GM21528 (cell line): ENCODE measurements at regions not wholly inside any gene's neighbourhood (a gene's known extent, or its start where the extent isn't known, plus 50 kb on each side); places are given as distances from the start of the nearest gene placed in this dataset.
"Not testable (repeated sequence)": the region's sequence is repeated elsewhere in the genome, so short reads cannot be mapped to it uniquely, and the experiment has no call there.

Experiments
- ATAC-seq: cut with Tn5 transposase; IDR thresholded peaks from one replicate; pipeline ENCODE4 v1.9.1; 2021; ENCODE audit warnings: mild to moderate bottlenecking, moderate library complexity; ENCODE audit not compliant: unreplicated experiment, low FRiP score

DNA sequence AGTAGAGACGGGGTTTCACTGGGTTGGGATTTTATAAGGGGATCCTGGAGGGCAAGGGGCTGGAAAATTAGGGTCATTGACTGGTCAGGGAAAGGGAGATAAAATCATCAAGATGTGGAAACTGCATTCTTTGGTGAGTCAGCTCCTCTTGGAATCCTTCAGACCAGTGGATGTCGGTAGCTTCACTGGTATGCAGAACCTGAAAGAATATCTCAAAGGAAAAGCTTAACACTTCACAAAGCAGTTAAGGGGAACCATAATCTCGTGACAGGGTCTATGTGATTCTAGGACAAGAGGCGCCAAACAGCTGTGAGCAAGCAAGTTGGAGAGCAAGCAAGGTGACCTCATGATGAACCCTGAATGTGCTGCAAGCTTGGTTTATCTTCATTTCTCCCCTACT is 634.7 kb upstream of the AUTS2 start:
- ATAC-seq = no peak

DNA sequence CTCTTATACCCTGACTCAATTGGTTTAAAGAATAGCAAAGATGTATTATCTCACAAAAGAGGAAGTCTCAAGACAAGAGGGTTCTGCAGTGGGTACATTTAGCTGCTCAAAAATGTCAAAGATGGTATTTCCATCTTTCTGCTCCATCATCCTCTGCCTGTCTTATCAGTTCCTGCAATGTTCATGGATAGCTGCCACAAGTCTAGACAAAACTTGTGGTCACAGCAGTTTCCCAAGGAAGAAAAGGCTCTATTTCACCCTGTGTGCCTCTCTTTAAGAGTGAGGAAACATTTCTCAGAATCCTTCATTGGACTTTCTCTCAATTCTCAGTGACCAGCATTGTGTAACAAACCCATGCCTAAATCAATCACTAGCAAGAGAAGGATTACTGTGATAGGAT is 634.2 kb upstream of the AUTS2 start:
- no peak for ATAC-seq

DNA sequence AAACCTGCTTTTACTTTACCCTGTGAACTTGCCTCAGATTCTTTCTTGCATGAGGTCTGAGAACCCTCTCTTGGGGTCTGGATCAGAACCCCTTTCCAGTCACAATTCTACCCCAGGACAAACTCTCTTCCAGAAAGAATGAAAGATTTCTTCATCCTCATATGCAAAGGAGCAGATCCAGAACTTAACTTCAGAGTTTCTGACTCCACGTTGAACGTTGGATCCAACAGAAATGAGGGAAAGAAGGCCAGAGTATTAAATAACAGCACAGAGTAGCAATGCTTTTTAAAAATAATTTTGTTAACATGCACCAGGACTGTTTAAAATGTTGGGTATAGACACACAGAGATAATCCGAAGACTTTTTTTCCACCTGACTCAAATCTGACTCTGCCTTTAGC is 632.9 kb upstream of the AUTS2 start:
- no peak for ATAC-seq

DNA sequence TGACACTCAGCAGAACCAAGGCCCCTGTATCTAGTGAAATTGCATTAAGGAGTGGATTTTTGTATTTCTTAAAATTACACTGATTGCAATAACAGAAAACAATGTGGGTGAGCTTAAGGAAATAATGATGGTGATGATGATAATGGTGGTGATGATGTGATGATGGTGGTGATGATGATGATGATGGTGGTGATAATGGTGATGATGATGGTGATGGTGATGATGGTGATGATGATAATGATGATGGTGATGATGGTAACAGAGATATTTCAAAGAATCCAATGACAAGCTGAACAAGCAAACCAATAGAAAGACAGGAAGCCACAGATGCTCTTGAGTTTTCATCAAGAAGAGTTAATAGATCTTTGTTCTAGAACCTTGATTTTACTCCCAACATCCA is 630.7 kb upstream of the AUTS2 start:
- no peak for ATAC-seq

DNA sequence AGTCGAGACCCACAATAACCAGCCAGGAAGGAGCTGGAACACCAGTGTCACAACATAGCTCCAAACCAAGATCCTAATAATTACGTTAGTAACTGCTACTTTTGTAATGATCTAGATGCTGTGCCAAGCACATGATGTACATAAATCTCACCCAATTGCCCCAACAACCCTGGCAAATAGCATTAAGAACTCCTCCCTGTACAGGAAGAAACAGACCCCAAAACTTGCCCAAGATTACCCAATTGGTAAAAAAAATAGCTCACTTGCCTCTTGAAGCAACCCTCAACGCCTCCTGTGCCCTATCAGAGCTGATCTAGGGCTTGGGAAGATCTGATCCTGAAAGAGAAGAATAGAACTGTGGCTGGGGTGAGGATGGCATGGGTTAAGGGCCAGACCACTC is 628.7 kb upstream of the AUTS2 start:
- ATAC-seq = no peak

DNA sequence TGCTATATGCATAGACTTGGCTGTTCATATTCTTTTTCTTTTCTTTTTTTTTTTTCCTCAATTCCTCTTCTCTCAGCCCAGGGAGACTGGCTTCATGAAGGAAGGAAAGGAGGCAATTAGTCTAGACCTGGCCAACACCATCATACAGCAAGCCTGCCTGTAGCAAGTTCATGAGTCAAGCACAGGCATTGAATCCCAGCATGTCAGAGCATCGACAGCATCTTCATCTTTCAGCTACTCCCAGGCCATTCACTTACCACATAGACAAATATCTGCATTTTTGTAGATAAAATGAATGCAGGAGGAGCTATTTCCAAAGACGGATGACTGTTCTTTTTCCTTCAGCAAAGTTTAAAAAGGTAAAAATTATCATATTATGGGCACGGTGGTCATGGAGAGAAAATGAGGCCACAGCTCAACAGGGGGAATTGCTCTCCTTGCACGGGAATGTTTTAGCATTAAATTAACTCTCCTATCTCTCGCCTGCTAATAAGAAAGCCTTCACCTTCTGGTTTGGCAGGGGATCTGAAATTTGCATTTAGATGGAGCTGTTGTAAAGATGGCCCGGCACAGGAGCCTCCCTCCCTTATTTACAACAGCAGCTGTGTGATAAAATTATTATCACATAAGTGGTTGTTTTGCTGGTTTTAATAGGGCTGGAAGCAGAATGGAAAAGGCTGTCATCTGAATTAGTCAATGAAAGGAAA is 626.5 kb upstream of the AUTS2 start:
- ATAC-seq = no peak

DNA sequence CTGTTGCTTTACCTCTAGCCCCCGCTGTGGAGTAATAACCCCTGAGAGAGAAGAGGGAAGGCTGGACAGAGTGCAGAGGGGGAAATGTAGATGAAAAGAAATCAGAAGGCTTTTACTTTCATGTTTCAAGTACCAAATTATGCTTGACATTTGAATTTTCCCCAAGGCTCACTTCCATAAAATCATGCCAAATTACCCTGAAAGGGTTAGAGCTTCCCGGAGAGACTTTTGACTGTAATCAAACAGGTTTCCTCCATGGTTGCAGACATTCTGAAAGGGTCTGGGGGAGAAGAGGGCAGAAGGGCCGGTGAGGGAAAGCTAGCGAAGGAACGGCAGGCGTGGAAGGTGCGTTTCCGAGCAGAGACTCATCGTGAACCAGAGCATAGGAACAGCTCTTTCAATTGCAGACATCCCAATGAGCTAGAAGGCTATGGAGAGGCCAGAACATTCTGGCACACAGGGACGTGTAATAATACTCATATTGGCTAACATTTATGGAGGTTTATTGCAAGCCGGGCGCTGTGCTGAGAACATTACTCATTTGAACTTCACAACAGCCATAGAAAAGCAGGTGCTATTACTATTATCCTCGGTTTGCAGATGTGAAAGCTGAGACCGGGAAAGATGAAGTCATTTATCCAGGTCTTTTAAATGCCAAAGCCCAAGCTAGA is 620.8 kb upstream of the AUTS2 start:
- ATAC-seq = no peak

DNA sequence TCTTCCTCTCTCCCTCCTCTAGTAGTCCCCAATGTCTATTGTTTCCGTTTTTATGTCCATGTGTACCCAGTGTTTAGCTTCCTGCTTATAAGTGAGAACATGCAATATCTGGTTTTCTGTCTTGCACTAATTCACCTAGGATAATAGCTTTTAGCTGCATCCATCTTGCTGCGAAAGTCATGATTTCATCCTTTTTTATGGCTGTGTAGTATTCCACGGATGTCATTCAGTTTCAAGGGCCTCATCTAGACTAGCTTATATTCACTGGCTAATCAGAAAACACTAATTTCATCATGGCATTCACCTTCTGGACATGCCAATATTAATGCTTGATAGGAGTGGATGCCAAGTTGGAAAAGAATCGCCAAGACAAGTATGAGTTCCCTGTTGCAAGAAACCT is 619.6 kb upstream of the AUTS2 start:
- ATAC-seq = no peak

DNA sequence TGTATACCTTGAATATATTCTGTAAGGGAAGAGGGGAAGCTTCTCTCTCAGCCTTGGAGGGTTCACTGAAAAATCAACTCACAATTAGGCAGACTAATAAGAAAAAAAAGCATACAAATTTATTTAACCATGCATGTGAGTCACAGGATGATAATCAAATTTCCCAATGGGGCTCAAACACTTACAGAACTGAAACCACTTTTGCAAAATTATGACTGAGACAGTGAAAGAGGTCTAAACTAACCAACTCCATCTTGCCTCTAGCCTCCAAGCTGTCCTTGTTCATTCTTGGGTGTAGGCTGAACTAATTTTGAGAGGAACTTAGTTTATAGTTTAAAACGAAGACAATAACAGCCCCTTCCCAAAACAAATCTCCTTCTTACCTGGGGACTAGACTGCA is 618.3 kb upstream of the AUTS2 start:
- ATAC-seq = no peak

DNA sequence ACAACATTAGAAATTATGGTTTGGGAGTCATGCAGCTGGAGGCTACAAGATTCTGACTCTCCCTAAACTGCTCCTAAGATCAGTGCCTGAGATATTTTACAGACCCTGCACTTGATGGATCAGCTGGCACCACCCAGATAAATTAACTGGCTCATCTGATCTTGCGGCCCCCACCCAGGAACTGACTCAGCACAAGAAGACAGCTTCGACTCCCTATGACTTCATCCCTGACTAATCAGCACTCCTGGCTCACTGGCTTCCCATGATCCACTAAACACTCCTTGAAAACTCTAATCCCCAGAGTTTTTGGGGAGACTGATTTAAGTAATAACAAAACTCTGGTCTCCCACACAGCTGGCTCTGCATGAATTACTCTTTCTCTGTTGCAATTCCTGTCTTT is 617.8 kb upstream of the AUTS2 start:
- ATAC-seq = not testable (repeated sequence)

DNA sequence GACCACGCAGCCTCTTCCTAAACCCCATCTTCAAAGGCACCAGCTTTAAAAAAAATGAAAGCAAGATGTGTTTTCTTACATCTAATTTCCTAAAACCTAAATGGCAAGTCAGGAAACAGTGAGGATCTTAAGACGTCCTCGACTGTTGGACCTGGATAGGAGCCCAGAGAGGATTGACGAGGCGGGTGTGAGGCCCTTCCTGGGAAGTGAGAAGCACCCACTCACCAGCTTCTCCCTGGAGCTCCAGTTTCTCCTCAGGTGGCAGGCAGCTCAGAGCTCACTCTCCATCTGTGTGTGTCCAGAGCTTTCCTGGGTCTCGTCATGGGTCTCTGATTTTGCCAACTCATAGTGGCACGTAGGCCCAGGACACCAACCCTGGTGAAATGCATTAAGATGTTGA is 614.0 kb upstream of the AUTS2 start:
- ATAC-seq = no peak

DNA sequence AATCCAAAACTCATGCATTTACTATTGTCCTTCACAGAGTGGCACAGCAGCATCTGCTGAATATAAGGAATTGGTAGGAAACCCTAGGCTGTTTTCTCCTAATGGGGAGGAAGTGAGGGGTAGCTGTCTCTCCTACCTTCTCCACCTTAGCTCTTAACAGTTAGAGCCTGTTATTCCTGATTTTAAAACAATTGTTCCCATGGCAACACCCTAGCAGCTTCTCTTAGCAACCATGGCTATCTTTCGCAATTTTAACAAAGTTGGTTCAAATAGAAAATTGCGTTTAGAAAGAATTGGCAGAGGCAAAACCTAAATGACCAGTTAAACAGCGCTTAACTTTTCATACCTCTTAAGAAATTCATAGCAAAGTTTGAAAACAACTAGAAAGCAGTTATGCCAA is 603.4 kb upstream of the AUTS2 start:
- no peak for ATAC-seq

DNA sequence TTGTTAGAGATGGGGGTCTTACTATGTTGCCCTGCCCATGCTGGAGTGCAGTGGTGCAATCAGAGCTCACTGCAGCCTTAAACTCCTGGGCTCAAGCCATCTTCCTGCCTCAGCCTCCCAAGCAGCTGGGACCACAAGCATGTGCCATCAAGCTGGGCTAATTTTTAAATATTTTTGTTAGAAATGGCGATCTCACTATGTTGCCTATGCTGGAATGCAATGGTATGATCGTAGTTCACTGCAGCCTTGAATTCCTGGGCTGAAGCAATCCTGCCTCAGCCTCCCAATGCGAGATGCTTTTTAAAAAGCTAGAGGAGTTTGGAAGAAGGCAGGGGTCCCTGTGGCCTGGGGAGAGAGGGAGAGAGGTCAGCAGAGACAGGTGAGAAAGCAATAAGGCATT is 600.1 kb upstream of the AUTS2 start:
- ATAC-seq = no peak

DNA sequence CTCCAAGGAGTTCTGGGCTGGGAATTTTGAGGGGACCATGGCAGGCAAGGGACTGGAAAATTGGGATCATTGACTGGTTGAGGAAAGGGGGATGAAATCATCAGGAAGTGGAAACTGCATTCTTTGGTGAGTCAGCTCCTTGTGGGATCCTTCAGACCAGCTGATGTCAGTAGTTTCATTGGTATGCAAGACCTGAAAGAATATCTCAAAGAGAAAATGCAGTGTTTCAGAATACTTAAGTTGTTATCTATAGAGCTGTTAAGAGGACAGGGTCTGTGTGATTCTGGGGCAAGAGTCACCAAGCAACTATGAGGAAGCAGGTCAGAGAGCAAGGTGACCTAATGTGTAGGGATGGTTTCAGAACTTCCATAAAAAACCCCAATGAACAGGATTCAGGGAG is 595.9 kb upstream of the AUTS2 start:
- ATAC-seq = no peak

DNA sequence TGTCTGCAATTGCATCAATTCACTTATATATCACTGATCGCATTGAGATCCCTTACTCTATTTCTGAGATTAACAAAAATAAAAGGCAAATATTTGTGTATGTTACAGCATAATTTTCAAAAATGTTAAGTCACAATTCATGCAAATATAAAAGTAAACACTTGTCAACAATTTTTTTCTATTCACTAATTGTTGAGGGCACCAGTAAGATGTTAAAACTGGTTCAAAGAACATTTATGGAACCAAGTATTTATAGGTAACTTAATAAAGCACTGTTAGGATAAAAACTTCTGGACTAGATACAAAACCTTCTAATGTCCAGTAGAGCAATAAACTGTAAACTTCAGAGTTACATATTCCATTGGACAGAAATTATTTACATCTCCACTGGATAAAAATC is 586.1 kb upstream of the AUTS2 start:
- ATAC-seq = no peak

DNA sequence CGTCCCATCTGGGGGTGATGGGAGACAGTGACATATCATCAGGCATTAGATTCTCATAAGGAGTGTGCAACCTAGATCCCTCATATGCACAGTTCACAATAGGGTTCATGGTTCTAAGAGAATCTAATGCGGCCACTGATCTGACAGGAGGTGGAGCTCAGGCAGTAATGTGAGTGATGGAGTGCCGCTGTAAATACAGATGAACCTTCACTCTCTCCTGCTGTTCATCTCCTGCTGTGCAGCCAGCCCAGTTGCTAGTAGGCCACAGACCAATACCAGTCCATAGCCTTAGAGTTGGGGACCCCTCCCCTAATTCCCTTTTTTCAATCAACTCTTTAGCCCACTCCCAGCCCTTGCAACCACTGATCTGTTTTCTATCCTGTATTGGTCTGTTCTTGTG is 581.1 kb upstream of the AUTS2 start:
- ATAC-seq = no peak

DNA sequence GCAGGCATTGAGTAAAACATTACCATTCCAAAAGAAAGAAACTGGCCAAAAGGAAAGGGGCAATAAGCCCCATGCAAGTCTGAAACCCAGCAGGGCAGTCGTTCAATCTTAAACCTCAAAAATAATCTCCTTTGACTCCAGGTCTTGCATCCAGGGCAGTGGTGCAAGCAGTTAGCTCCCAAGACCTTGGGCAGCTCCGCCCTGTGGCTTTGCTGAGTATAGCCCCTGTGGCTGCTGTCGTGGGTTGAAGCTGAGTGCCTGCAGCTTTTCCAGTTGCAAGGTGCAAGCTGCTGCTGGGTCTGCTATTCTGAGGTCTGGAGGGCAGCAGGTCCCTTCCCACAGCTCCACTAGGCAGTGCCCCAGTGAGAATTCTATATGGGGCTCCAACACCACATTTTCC is 580.1 kb upstream of the AUTS2 start:
- ATAC-seq = no peak

DNA sequence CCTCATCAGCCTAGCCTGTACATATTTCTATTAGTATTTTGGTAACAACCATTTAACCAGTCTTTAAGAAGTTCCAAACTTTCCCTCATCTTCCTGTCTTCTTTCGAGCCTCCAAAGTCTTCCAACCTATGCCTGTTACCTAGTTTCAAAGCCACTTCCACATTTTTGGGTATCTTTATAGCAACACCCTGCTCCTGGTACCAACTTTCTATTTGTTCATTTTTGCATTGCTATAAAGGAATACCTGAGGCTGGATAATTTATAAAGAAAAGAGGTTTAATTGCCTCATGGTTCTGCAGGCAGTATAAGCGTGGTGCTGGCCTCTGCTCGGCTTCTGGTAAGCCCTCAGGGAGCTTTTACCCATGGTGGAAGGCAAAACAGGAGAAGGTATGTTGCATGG is 578.8 kb upstream of the AUTS2 start:
- no peak for ATAC-seq

DNA sequence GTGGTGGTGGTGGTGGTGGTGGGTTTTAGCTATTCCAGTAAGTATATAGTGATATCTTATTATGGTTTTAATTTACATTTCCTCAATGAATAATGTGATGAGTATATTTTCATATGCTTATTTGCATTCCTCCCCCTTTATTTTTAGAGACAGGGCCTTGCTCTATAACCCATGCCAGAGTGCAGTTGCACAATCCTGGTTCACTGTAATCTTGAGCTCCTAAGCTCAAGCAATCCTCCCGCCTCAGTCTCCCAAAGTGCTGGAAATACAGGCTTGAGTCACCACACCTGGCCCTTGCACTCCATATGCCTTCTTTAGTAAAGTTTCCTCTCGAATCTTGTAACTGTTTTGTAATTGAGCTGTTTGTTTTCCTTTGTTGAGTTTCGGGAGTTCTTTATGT is 577.7 kb upstream of the AUTS2 start:
- no peak for ATAC-seq

DNA sequence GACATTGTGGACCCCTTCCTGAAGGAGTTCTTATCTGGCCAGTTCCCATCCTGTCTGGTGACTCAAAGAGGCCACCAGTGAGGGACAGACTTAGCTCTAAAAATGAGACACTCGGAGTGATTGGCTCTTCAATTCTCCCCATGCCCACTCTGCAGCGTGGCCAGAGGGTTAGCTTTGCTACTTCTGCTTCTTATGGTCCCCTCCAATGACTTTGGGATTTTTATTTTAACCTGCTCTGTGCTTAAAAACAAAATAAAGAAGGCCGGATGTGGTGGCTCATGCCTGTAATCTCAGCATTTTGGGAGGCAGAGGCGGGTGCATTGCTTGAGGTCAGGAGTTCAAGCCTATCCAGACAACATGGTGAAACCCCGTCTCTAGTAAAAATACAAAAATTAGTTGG is 573.0 kb upstream of the AUTS2 start:
- ATAC-seq = no peak

DNA sequence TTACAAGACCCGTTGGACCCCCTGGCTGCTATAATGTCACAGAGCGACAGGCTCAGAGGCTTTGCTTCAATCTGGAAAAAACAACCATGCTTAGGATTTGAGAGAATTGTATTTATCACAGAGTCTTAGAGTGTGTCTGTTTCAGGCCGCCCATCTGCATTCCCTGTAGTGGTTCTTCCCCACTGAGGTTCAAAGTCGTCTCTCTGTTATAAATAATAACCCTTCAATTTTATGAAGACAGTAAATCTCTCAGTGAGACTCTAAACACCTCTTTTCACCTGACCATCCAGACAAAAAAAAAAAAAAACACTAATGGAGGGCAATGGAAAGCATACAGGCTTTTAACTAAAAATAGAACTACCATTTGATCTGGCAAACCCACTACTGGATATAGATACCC is 565.4 kb upstream of the AUTS2 start:
- ATAC-seq = no peak

DNA sequence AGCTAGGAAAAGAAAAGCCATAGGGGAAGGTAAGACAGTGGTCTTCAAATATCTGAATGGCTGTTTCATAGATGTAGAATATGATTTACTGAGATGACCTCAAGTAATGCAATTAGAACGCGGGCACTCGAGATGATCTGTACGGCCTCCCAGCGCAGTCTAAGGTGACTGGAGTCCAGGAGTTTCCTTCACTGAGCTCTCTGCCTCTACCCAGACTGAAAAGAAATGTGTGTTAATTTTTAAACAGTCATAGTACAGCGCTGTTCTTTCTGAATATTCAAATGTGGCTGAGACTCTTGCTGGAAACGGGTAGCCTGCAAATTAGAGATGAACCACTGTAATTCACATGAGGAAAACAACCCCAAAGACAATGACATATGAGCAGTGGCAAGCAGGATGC is 562.4 kb upstream of the AUTS2 start:
- ATAC-seq = no peak

DNA sequence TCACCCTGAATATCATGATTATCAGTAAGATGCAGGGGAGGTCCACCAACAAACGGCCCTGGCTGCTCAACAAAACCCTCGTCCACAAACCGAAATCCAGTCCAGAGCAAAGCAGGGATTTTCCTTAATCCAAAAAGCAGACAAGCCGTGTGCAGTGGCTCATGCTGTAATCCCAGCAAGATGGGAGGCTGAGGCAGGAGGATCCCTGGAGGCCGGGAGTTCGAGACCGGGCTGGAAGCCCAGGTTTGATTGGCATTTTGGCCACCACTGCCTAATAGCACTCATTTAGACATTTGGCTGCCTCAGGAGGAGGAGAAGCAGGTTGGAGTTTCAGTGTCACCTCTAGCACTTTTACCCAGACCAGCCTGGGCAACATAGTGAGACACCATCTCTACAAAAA is 562.0 kb upstream of the AUTS2 start:
- ATAC-seq = no peak
